ENCODE measurements at regions not wholly inside any gene's neighbourhood (a gene's known extent, or its start where the extent isn't known, plus 50 kb on each side); places are given as distances from the start of the nearest gene placed in this dataset.

DNA sequence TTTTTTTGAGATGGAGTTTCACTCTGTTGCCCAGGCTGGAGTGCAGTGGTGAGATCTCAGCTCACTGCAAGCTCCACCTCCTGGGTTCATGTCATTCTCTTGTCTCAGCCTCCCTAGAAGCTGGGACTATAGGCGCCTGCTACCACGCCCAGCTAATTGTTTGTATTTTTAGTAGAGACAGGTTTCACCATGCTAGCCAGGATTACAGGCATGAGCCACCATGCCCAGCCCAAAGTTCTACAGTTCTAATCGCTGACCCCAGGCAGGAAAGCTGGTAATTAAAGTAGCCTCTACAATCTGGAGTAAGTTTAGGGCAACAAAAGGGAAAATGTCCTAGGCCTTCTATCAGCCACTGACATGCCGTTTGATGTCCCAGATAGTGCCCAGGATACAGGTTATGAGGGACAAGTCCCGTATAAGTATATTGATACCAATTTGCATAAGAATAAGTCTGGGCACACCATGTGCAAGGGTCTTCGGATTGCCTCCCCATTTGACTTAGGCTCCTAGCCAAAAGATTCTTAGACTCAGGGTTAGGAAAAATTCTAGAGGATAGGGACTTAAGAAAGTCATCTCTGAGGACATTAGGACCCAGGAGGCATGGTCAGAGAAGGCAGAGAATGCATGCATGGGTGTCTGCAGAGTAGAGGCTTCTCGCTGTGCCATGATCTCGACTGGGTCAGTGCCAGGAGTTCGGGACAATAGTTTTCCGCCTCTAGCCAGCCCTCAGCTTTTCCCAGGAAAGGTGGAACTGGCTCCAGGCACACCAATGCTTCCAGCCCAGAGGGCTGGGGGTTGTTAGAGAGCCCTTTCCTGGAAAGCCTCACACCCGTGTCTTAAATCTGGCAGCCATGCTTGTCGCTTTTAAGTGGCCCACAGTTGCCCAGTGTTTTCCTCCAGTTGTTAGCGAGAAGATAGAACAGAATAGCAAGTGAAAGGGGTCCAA is 1111.1 kb downstream of the TAF11L14 start:
- H3K27ac ChIP-seq: peak overlapping the region; percentile 71 to 80 (median 78)
- no peaks in the 10 kb centered on the region for H3K27me3 ChIP-seq
- peaks cover 0 to 3% (median 1%) of the 10 kb centered on the region in 4 donors for H3K4me1 ChIP-seq
- peak overlapping the region; percentile 54 to 61 (median 58) for H3K4me3 ChIP-seq
- no peaks in the 10 kb centered on the region for H3K36me3 ChIP-seq
- TF ChIP-seq POLR2A (IDR thresholded peaks at IDR 0.05): no peak
- TF ChIP-seq, protein P1, sequence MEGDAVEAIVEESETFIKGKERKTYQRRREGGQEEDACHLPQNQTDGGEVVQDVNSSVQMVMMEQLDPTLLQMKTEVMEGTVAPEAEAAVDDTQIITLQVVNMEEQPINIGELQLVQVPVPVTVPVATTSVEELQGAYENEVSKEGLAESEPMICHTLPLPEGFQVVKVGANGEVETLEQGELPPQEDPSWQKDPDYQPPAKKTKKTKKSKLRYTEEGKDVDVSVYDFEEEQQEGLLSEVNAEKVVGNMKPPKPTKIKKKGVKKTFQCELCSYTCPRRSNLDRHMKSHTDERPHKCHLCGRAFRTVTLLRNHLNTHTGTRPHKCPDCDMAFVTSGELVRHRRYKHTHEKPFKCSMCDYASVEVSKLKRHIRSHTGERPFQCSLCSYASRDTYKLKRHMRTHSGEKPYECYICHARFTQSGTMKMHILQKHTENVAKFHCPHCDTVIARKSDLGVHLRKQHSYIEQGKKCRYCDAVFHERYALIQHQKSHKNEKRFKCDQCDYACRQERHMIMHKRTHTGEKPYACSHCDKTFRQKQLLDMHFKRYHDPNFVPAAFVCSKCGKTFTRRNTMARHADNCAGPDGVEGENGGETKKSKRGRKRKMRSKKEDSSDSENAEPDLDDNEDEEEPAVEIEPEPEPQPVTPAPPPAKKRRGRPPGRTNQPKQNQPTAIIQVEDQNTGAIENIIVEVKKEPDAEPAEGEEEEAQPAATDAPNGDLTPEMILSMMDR (IDR thresholded peaks at IDR 0.05): no peak
- no peaks in the 10 kb centered on the region for H3K9me3 ChIP-seq
- DNase-seq: peak in 1 of 3 donors; percentile 63

GRCh38 chr5:18745988-18746615 is 1111.8 kb downstream of the TAF11L14 start:
- no peak for TF ChIP-seq POLR2A (IDR thresholded peaks at IDR 0.05)
- TF ChIP-seq, protein P1 (IDR thresholded peaks at IDR 0.05): no peak
- peak overlapping the region; percentile 71 to 80 (median 78) for H3K27ac ChIP-seq
- H3K9me3 ChIP-seq: no peaks in the 10 kb centered on the region
- H3K27me3 ChIP-seq: no peaks in the 10 kb centered on the region
- H3K36me3 ChIP-seq: no peaks in the 10 kb centered on the region
- DNase-seq: peak in 2 of 3 donors; percentile 49 to 68
- H3K4me3 ChIP-seq: peak overlapping the region; percentile 54 to 61 (median 58)
- H3K4me1 ChIP-seq: peaks cover 0 to 3% (median 0%) of the 10 kb centered on the region in 4 donors

- no peak overlapping the region for H3K27ac ChIP-seq
- no peaks in the 10 kb centered on the region for H3K36me3 ChIP-seq
- no peaks in the 10 kb centered on the region for H3K4me1 ChIP-seq
- no peaks in the 10 kb centered on the region for H3K9me3 ChIP-seq
- no peaks in the 10 kb centered on the region for H3K27me3 ChIP-seq
- TF ChIP-seq, protein P1 (IDR thresholded peaks at IDR 0.05): no peak
- no peak for TF ChIP-seq POLR2A (IDR thresholded peaks at IDR 0.05)
- no peak for DNase-seq
- H3K4me3 ChIP-seq: no peak overlapping the region
These were observed 1115.5 kb downstream of the TAF11L14 start for GRCh38 chr5:18749763-18750162.

DNA sequence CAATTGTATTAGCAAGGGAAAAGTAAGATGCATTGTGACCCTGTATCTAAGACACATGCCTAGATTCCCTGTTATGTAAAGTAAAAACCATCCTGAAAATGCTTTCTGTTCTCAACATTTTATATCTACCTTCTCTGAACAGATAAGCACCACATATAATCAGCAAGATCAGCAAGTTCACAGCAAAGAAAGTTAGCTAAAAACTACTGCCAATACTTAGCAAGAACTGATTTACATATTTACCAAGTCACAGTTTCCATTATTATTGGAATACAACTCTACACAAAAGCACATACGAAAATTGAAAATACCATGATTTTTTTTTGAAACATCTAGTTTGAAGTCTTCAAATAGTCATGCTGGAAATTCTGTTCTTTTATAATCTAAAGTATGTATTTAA is 1118.1 kb downstream of the TAF11L14 start:
- Histone ChIP-seq H3K4me3 (no peak overlapping the region), H3K27me3 (no peaks in the 10 kb centered on the region), H3K36me3 (no peaks in the 10 kb centered on the region), H3K9me3 (no peaks in the 10 kb centered on the region), H3K4me1 (no peaks in the 10 kb centered on the region), H3K27ac (no peak overlapping the region)
- DNase-seq: no peak
- TF ChIP-seq, protein P1 (IDR thresholded peaks at IDR 0.05): no peak
- no peak for TF ChIP-seq POLR2A (IDR thresholded peaks at IDR 0.05)

GRCh38 chr5:18754201-18754600 is 1119.9 kb downstream of the TAF11L14 start:
- no peaks in the 10 kb centered on the region for H3K4me1 ChIP-seq
- TF ChIP-seq, protein P1 (IDR thresholded peaks at IDR 0.05): no peak
- no peak for TF ChIP-seq POLR2A (IDR thresholded peaks at IDR 0.05)

More at GRCh38 chr5:18754201-18754600, 1119.9 kb downstream of the TAF11L14 start:
- no peaks in the 10 kb centered on the region for H3K36me3 ChIP-seq
- no peaks in the 10 kb centered on the region for H3K9me3 ChIP-seq
- no peak for DNase-seq
- H3K4me3 ChIP-seq: no peak overlapping the region
- no peak overlapping the region for H3K27ac ChIP-seq
- no peaks in the 10 kb centered on the region for H3K27me3 ChIP-seq

Data from Peyer's patch (tissue), 4 donors.